GM12874 (cell line): ENCODE measurements at regions not wholly inside any gene's neighbourhood (a gene's known extent, or its start where the extent isn't known, plus 50 kb on each side); places are given as distances from the start of the nearest gene placed in this dataset.

Experiments
- TF ChIP-seq, protein P1 (sequence below): IDR thresholded peaks from 2 replicates; pipeline ENCODE4 v1.5.1; 2011; ENCODE audit warnings: low read depth, mild to moderate bottlenecking, control low read depth, low read length, moderate library complexity; ENCODE audit not compliant: insufficient read depth

DNA sequence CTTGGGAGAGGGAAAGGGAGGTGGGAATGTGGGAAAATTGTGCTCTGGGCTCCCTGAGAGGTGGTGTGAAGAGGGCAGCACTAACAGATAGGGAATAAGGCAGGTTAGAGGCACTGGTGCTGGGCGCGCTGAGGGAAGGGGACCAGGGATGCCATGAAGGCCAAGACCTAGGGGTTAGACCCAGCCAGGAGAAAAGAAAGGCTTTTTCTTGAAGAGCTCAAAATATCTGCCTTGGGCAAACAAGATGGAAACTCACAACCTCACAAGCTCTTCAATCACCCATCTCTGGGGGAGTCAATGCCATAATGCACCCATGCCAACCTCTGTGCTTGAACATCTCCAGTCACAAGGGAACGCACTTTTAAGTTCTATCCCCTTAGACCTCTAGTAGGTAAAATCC is 363.6 kb upstream of the CHD6 start:
- TF ChIP-seq, protein P1, sequence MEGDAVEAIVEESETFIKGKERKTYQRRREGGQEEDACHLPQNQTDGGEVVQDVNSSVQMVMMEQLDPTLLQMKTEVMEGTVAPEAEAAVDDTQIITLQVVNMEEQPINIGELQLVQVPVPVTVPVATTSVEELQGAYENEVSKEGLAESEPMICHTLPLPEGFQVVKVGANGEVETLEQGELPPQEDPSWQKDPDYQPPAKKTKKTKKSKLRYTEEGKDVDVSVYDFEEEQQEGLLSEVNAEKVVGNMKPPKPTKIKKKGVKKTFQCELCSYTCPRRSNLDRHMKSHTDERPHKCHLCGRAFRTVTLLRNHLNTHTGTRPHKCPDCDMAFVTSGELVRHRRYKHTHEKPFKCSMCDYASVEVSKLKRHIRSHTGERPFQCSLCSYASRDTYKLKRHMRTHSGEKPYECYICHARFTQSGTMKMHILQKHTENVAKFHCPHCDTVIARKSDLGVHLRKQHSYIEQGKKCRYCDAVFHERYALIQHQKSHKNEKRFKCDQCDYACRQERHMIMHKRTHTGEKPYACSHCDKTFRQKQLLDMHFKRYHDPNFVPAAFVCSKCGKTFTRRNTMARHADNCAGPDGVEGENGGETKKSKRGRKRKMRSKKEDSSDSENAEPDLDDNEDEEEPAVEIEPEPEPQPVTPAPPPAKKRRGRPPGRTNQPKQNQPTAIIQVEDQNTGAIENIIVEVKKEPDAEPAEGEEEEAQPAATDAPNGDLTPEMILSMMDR, result no peak

DNA sequence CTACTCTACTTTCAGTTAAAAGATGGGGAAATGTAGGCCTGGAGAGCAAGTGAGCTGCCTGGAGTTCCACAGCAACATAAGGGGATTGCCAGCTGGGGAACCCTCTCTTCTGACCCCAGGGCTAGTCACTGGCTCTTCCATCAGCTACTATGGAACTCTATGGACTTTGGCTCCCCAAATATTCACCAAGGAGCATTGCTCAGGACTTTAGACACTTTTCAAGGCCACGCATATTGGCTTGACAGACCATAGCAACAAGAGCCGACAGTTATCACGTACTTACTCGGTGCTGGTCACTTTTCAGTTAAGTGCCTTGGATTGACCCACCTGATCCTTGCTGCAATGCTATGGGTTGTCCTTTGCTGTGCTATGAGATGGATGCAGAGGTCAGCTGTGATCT is 360.7 kb upstream of the CHD6 start:
- TF ChIP-seq, protein P1, result no peak

DNA sequence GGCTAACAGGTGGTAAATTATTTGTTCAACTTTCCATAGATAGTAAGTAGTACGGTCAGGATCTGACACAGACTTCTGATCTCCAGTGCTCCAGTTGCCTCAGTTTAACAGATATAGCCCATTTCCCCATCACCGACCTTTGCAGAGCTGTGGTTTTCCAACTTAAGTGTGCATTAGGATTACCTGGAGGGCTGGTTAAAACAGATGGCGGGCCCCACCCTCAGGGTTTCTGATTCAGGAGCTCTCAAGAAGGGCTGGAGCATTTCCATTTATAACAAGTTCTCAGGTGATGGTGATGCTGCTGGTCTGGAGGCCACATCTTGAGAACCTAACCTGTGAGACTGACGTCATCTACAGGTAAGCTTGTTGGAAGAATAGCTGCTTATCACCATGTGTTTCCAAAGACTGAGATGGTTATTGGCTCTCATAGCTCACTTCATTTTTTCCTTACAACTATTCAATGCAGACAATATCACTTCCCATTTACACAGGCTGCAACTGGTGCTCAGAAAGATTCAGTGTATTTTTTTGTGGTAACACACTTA is 360.1 kb upstream of the CHD6 start:
- TF ChIP-seq, protein P1, result no peak

DNA sequence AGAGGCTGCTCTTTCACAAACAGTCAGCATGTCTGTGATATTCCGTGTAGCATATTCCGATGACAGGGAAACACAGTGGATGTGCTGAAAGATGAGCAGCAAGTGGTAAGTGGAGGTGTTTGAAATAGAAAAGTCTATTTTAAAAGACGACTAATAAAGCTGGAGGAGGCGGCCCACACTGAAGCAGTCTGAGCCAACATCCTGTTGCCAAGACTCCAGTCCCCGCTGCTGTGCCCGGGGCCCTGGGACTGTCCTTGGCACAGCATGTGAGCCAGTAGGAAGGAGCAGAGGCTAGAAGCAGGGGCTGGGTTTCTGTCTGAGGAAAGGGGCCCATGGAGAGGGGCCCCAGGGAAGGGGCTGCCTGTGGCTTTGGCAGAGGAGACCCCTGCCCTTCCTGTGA is 351.5 kb upstream of the CHD6 start:
- TF ChIP-seq, protein P1, result no peak

DNA sequence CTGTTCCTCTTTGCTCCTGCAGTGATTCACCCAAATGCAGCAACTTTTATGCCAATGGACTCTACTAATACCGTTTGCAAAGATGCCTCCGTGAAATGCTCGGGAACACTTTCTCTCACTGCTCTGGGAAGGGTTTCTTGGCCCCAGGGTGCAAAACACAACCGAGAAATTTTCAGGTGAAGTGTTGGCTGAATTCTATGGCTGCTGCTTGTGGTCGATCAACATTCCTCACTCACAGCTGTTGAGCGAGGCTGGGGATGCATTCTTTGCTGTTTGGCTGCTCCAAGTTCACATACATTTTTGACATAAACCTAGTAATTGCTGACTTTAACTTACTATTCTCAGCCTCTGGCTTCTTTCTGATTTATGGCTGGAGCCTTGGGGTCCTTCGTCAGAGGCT is 342.0 kb upstream of the CHD6 start:
- TF ChIP-seq, protein P1, result no peak

DNA sequence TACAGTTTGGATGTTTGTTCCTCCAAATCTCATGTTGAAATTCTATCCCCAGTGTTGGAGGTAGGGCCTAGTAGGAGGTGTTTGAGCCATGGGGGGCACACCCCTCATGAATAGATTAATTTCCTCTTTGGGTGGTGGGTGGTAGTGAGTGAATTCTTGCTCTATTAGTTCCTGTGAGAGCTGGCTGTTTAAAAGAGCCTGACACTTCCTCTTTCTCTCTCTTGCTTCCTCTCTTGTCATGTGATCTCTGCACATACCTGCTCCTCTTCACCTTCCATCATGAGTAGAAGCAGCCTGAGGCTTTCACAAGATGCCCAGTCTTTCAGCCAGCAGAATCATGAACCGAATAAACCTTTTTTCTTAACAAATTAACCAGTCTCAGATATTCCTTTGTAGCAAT is 340.2 kb upstream of the CHD6 start:
- TF ChIP-seq, protein P1, result no peak

DNA sequence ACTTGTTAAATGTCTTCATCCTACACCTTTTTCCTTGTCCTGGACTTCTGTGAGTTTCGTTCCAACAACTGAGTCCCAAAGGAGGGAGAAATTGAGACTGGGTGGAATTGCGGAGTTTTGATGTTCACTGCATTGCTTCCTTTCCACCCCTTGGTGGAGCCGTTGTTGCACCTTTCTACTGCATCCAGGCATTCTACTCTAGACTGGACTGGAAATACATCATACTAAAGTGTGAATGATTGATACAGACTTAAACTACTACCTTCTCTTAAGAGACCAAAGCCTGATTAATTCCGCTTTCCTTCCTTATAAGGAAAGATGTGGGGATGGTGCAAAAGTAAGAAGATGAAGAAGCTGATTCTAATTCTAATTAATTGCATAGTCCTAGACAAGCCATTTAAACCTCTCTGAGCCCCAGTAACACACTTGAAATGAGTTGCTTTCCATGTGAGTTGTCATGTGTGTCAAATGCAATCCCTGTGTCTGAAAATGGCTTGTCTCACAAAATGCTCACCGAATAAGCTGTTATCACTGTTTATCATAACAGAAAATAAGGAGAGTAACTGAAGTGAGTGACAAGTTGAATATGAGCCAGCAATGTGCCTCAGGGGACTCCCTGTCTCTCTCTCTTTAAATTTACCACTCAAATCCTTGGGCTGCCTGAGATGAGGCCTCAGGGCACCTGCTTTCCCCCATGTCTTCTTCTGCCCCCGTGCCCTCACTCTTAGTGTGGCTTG is 338.3 kb upstream of the CHD6 start:
- TF ChIP-seq, protein P1, result peak; percentile 42; the same call in 1 of the 2 replicates
